Peyer's patch (tissue), 4 donors: ENCODE measurements at regions not wholly inside any gene's neighbourhood (a gene's known extent, or its start where the extent isn't known, plus 50 kb on each side); places are given as distances from the start of the nearest gene placed in this dataset.

ENCODE experiments used
- DNase-seq, 3 donors: peaks; one replicate each; pipeline ENCODE4 v3.0.0-alpha.2; 2017 to 2019
- H3K27ac ChIP-seq, 4 donors: fragments of 200-600 bp; sonication (generic); one replicate each; pipeline ENCODE4 v1.5.1; 2016 to 2019
- H3K27me3 ChIP-seq, 2 donors: fragments of 200-600 bp; sonication (generic); one replicate each; pipeline ENCODE4 v1.5.1; 2019
- H3K36me3 ChIP-seq, 3 donors: fragments of 200-600 bp; sonication (generic); one replicate each; pipeline ENCODE4 v1.5.1; 2016 to 2019
- H3K4me1 ChIP-seq, 4 donors: fragments of 200-600 bp; sonication (generic); one replicate each; pipeline ENCODE4 v1.5.1; 2016 to 2019
- H3K4me3 ChIP-seq, 4 donors: fragments of 200-600 bp; sonication (generic); 1 replicate in 3 of 4; 2 replicates in 1 of 4; pipeline ENCODE4 v1.5.1; 2016 to 2019; ENCODE audit warnings: mild to moderate bottlenecking in 1 of 4
- H3K9me3 ChIP-seq, 4 donors: fragments of 200-600 bp; sonication (generic); one replicate each; pipeline ENCODE4 v1.5.1; 2016 to 2019; ENCODE audit warnings: mild to moderate bottlenecking in 1 of 4
- CTCF ChIP-seq, 6 experiments: fragments of 450-650 bp in 4 of 6; fragments of 200-600 bp in 2 of 6; sonication (generic) in 1 of 6; IDR thresholded peaks; one replicate each; pipeline ENCODE4 v1.5.1; 2017 to 2019; ENCODE audit warnings: antibody characterized with exemption in 6 of 6, mild to moderate bottlenecking in 3 of 6, moderate library complexity in 1 of 6
- POLR2A ChIP-seq, 2 donors: fragments of 450-650 bp; IDR thresholded peaks; one replicate each; pipeline ENCODE4 v1.5.1; 2017; ENCODE audit warnings: antibody characterized with exemption in 2 of 2, mild to moderate bottlenecking in 2 of 2, moderate library complexity in 2 of 2

- H3K27ac ChIP-seq: no peak overlapping the region
- DNase-seq: no peak
- no peaks in the 10 kb centered on the region for H3K9me3 ChIP-seq
- no peaks in the 10 kb centered on the region for H3K4me1 ChIP-seq
- TF ChIP-seq CTCF (IDR thresholded peaks at IDR 0.05) (no peak), POLR2A (IDR thresholded peaks at IDR 0.05) (no peak)
- H3K27me3 ChIP-seq: no peaks in the 10 kb centered on the region
- H3K4me3 ChIP-seq: no peak overlapping the region
- H3K36me3 ChIP-seq: no peaks in the 10 kb centered on the region
Observed at GRCh38 chr13:109599901-109600657, 186.3 kb downstream of the IRS2 start.

GRCh38 chr13:109595471-109595870, 190.9 kb downstream of the IRS2 start:
- DNase-seq: no peak
- Histone ChIP-seq H3K9me3 (no peaks in the 10 kb centered on the region), H3K36me3 (no peaks in the 10 kb centered on the region), H3K4me3 (no peak overlapping the region), H3K27me3 (no peaks in the 10 kb centered on the region), H3K4me1 (peaks cover 0 to 21% (median 0%) of the 10 kb centered on the region in 4 donors), H3K27ac (no peak overlapping the region)
- TF ChIP-seq POLR2A (IDR thresholded peaks at IDR 0.05) (no peak), CTCF (IDR thresholded peaks at IDR 0.05) (no peak)

- no peaks in the 10 kb centered on the region for H3K27me3 ChIP-seq
- peak overlapping the region in 3 of 4 donors; percentile 20 to 71 (median 67) for H3K27ac ChIP-seq
- no peaks in the 10 kb centered on the region for H3K36me3 ChIP-seq
- no peaks in the 10 kb centered on the region for H3K9me3 ChIP-seq
- DNase-seq: no peak
- H3K4me3 ChIP-seq: no peak overlapping the region
- no peak for TF ChIP-seq CTCF (IDR thresholded peaks at IDR 0.05)
- TF ChIP-seq POLR2A (IDR thresholded peaks at IDR 0.05): no peak
- peaks cover 0 to 22% (median 0%) of the 10 kb centered on the region in 4 donors for H3K4me1 ChIP-seq
Observed at GRCh38 chr13:109593230-109593629, 193.2 kb downstream of the IRS2 start.

- Histone ChIP-seq H3K27me3 (no peaks in the 10 kb centered on the region), H3K27ac (peak overlapping the region in 3 of 4 donors; percentile 20 to 77 (median 71)), H3K9me3 (no peaks in the 10 kb centered on the region), H3K36me3 (no peaks in the 10 kb centered on the region), H3K4me3 (no peak overlapping the region), H3K4me1 (peaks cover 0 to 27% (median 0%) of the 10 kb centered on the region in 4 donors)
- no peak for DNase-seq
- TF ChIP-seq POLR2A (IDR thresholded peaks at IDR 0.05) (no peak), CTCF (IDR thresholded peaks at IDR 0.05) (no peak)
Observed at GRCh38 chr13:109592770-109593169, 193.6 kb downstream of the IRS2 start.

- peaks cover 0 to 22% (median 0%) of the 10 kb centered on the region in 4 donors for H3K4me1 ChIP-seq
- no peak for DNase-seq
- TF ChIP-seq CTCF (IDR thresholded peaks at IDR 0.05) (no peak), POLR2A (IDR thresholded peaks at IDR 0.05) (no peak)
- no peaks in the 10 kb centered on the region for H3K27me3 ChIP-seq
- H3K9me3 ChIP-seq: no peaks in the 10 kb centered on the region
- H3K4me3 ChIP-seq: no peak overlapping the region
- peak overlapping the region in 3 of 4 donors; percentile 30 to 82 (median 54) for H3K27ac ChIP-seq
- no peaks in the 10 kb centered on the region for H3K36me3 ChIP-seq
Observed at GRCh38 chr13:109587689-109588088, 198.7 kb downstream of the IRS2 start.
